EL (cell line): ENCODE measurements at regions not wholly inside any gene's neighbourhood (a gene's known extent, or its start where the extent isn't known, plus 50 kb on each side); places are given as distances from the start of the nearest gene placed in this dataset.
"Not testable (repeated sequence)": the region's sequence is repeated elsewhere in the genome, so short reads cannot be mapped to it uniquely, and the experiment has no call there.

ENCODE experiments used
- DNase-seq: peaks from one replicate; pipeline ENCODE4 v3.0.0-alpha.2; 2016

- peak; percentile 79 for DNase-seq
Observed at GRCh38 chr5:68066277-68066955, 149.1 kb upstream of the PIK3R1 start.

- not testable (repeated sequence) for DNase-seq
Observed at GRCh38 chr5:68065321-68065720, 150.2 kb upstream of the PIK3R1 start.

GRCh38 chr5:68060382-68060781 is 155.2 kb upstream of the PIK3R1 start:
- no peak for DNase-seq

- no peak for DNase-seq
Observed at GRCh38 chr5:68057191-68057590, 158.4 kb upstream of the PIK3R1 start.

GRCh38 chr5:68055686-68056085 is 159.9 kb upstream of the PIK3R1 start:
- DNase-seq: no peak

GRCh38 chr5:68054638-68055037 is 160.9 kb upstream of the PIK3R1 start:
- no peak for DNase-seq

GRCh38 chr5:68053202-68053601 is 162.4 kb upstream of the PIK3R1 start:
- DNase-seq: peak; percentile 46

GRCh38 chr5:68049053-68049713 is 166.4 kb upstream of the PIK3R1 start:
- DNase-seq: no peak

- no peak for DNase-seq
Observed at GRCh38 chr5:68048516-68048915, 167.0 kb upstream of the PIK3R1 start.

- DNase-seq: not testable (repeated sequence)
Observed at GRCh38 chr5:68048054-68048453, 167.5 kb upstream of the PIK3R1 start.

GRCh38 chr5:68047035-68047434 is 168.5 kb upstream of the PIK3R1 start:
- DNase-seq: peak; percentile 84

GRCh38 chr5:68046445-68046844 is 169.1 kb upstream of the PIK3R1 start:
- DNase-seq: peak; percentile 99

GRCh38 chr5:68041293-68041692 is 174.3 kb upstream of the PIK3R1 start:
- no peak for DNase-seq

- no peak for DNase-seq
Observed at GRCh38 chr5:68037546-68037945, 178.0 kb upstream of the PIK3R1 start.

- DNase-seq: peak; percentile 38
Observed at GRCh38 chr5:68033961-68034571, 181.5 kb upstream of the PIK3R1 start.

GRCh38 chr5:68033029-68033428 is 182.5 kb upstream of the PIK3R1 start:
- DNase-seq: no peak

GRCh38 chr5:68032216-68032762 is 183.3 kb upstream of the PIK3R1 start:
- DNase-seq: no peak

GRCh38 chr5:68028131-68028727 is 187.3 kb upstream of the PIK3R1 start:
- DNase-seq: peak; percentile 9

- peak; percentile 73 for DNase-seq
Observed at GRCh38 chr5:68027519-68027918, 188.0 kb upstream of the PIK3R1 start.

- no peak for DNase-seq
Observed at GRCh38 chr5:68026092-68026885, 189.3 kb upstream of the PIK3R1 start.

GRCh38 chr5:68024426-68024825 is 191.1 kb upstream of the PIK3R1 start:
- no peak for DNase-seq

- no peak for DNase-seq
Observed at GRCh38 chr5:68021916-68022315, 193.6 kb upstream of the PIK3R1 start.

- DNase-seq: no peak
Observed at GRCh38 chr5:68021227-68021626, 194.3 kb upstream of the PIK3R1 start.
